ENCODE measurements at regions not wholly inside any gene's neighbourhood (a gene's known extent, or its start where the extent isn't known, plus 50 kb on each side); places are given as distances from the start of the nearest gene placed in this dataset.

GRCh38 chr2:56918790-56919189 is 735.0 kb downstream of the CCDC85A start:
- no peak overlapping the region for H3K9ac ChIP-seq (ENCODE audit: low read length)
- no peak overlapping the region for H3K4me3 ChIP-seq (ENCODE audit: low read length)
- H3K27ac ChIP-seq (ENCODE audit: low read length) = no peak overlapping the region
- H2AFZ ChIP-seq (ENCODE audit: low read length) = no peak overlapping the region
- no peaks in the 10 kb centered on the region for H3F3A ChIP-seq (ENCODE audit: insufficient read depth, low read length)
- no peaks in the 10 kb centered on the region for H3K27me3 ChIP-seq (replicated peaks; ENCODE audit: insufficient read depth, low read length)
- H4K20me1 ChIP-seq (ENCODE audit: insufficient read depth, low read length) = no peaks in the 10 kb centered on the region
- no peak for DNase-seq
- H3K9me2 ChIP-seq (replicated peaks; ENCODE audit: insufficient read depth, low read length) = no peaks in the 10 kb centered on the region
- no peaks in the 10 kb centered on the region for H3K9me3 ChIP-seq (replicated peaks; ENCODE audit: insufficient read depth, low read length)
- no peaks in the 10 kb centered on the region for H3K4me1 ChIP-seq (ENCODE audit: low read length)
- H3K4me2 ChIP-seq (ENCODE audit: low read depth, low read length) = no peak overlapping the region
- H3K36me3 ChIP-seq (replicated peaks; ENCODE audit: insufficient read depth, low read length) = no peaks in the 10 kb centered on the region
- no peak for TF ChIP-seq EZH2 (optimal IDR thresholded peaks at IDR 0.05; ENCODE audit: low read depth, low read length)
- no peak for TF ChIP-seq CTCF (IDR thresholded peaks at IDR 0.05; ENCODE audit: low read length)
- no peak for TF ChIP-seq EZH2phosphoT487 (IDR thresholded peaks at IDR 0.05; ENCODE audit: low read length)
- H3K79me2 ChIP-seq (ENCODE audit: low read length) = no peaks in the 10 kb centered on the region

- Histone ChIP-seq H3K9ac (ENCODE audit: low read length) (no peak overlapping the region), H3K9me3 (replicated peaks; ENCODE audit: insufficient read depth, low read length) (no peaks in the 10 kb centered on the region), H4K20me1 (ENCODE audit: insufficient read depth, low read length) (no peaks in the 10 kb centered on the region), H3K4me2 (ENCODE audit: low read depth, low read length) (no peak overlapping the region), H3K27ac (ENCODE audit: low read length) (no peak overlapping the region), H2AFZ (ENCODE audit: low read length) (no peak overlapping the region), H3K9me2 (replicated peaks; ENCODE audit: insufficient read depth, low read length) (no peaks in the 10 kb centered on the region), H3K4me3 (ENCODE audit: low read length) (no peak overlapping the region), H3K27me3 (replicated peaks; ENCODE audit: insufficient read depth, low read length) (no peaks in the 10 kb centered on the region), H3K4me1 (ENCODE audit: low read length) (no peaks in the 10 kb centered on the region), H3F3A (ENCODE audit: insufficient read depth, low read length) (no peaks in the 10 kb centered on the region), H3K36me3 (replicated peaks; ENCODE audit: insufficient read depth, low read length) (no peaks in the 10 kb centered on the region), H3K79me2 (ENCODE audit: low read length) (no peaks in the 10 kb centered on the region)
- DNase-seq = no peak
- TF ChIP-seq EZH2phosphoT487 (IDR thresholded peaks at IDR 0.05; ENCODE audit: low read length) (no peak), EZH2 (optimal IDR thresholded peaks at IDR 0.05; ENCODE audit: low read depth, low read length) (no peak), CTCF (IDR thresholded peaks at IDR 0.05; ENCODE audit: low read length) (no peak)
Measured at GRCh38 chr2:56933976-56934375, 750.2 kb downstream of the CCDC85A start.

- no peaks in the 10 kb centered on the region for H3K4me1 ChIP-seq (ENCODE audit: low read length)
- TF ChIP-seq CTCF (IDR thresholded peaks at IDR 0.05; ENCODE audit: low read length) (no peak), EZH2 (optimal IDR thresholded peaks at IDR 0.05; ENCODE audit: low read depth, low read length) (no peak), EZH2phosphoT487 (IDR thresholded peaks at IDR 0.05; ENCODE audit: low read length) (no peak)
- no peaks in the 10 kb centered on the region for H3K9me2 ChIP-seq (replicated peaks; ENCODE audit: insufficient read depth, low read length)
- no peak overlapping the region for H3K9ac ChIP-seq (ENCODE audit: low read length)
- no peaks in the 10 kb centered on the region for H3K79me2 ChIP-seq (ENCODE audit: low read length)
- H3K36me3 ChIP-seq (replicated peaks; ENCODE audit: insufficient read depth, low read length) = no peaks in the 10 kb centered on the region
- no peak overlapping the region for H2AFZ ChIP-seq (ENCODE audit: low read length)
- no peaks in the 10 kb centered on the region for H3K27me3 ChIP-seq (replicated peaks; ENCODE audit: insufficient read depth, low read length)
- no peak overlapping the region for H3K4me3 ChIP-seq (ENCODE audit: low read length)
- DNase-seq = no peak
- no peaks in the 10 kb centered on the region for H3F3A ChIP-seq (ENCODE audit: insufficient read depth, low read length)
- H3K27ac ChIP-seq (ENCODE audit: low read length) = no peak overlapping the region
- H4K20me1 ChIP-seq (ENCODE audit: insufficient read depth, low read length) = no peaks in the 10 kb centered on the region
- no peaks in the 10 kb centered on the region for H3K9me3 ChIP-seq (replicated peaks; ENCODE audit: insufficient read depth, low read length)
- H3K4me2 ChIP-seq (ENCODE audit: low read depth, low read length) = no peak overlapping the region
Measured at GRCh38 chr2:56934866-56935265, 751.1 kb downstream of the CCDC85A start.
